Calu3 (cell line): ENCODE measurements at regions not wholly inside any gene's neighbourhood (a gene's known extent, or its start where the extent isn't known, plus 50 kb on each side); places are given as distances from the start of the nearest gene placed in this dataset.

Source experiments
- BruUV-seq: library from RNA; stranded (reverse); fragments of 400-500 nt; replicated peaks from 2 replicates; lab custom pipeline; 2021; lab: Mats Ljungman, UMichigan
- CTCF ChIA-PET: fragments of 300-600 bp; sonication (Branson Sonifier 250); formaldehyde crosslinking; loops from one replicate; lab custom pipeline; 2022; ENCODE audit warnings: antibody characterized with exemption; lab: Charles Lee
- DNase-seq: peaks from one replicate; pipeline ENCODE4 v3.0.0; 2022
- H3K27ac Mint-ChIP-seq: one replicate; pipeline ENCODE4 v1.8.0; 2022; ENCODE audit warnings: mixed read lengths; ENCODE audit not compliant: unreplicated experiment
- H3K27me3 Mint-ChIP-seq: one replicate; pipeline ENCODE4 v1.8.0; 2022; ENCODE audit warnings: mixed read lengths; ENCODE audit not compliant: unreplicated experiment
- H3K36me3 Mint-ChIP-seq: one replicate; pipeline ENCODE4 v1.8.0; 2022; ENCODE audit warnings: mild to moderate bottlenecking, moderate library complexity, mixed read lengths; ENCODE audit not compliant: insufficient read depth, unreplicated experiment
- H3K4me1 Mint-ChIP-seq: one replicate; pipeline ENCODE4 v1.8.0; 2022; ENCODE audit warnings: mild to moderate bottlenecking, low read depth, mixed read lengths; ENCODE audit not compliant: unreplicated experiment
- H3K4me3 Mint-ChIP-seq: one replicate; pipeline ENCODE4 v1.8.0; 2022; ENCODE audit warnings: mild to moderate bottlenecking, low read depth, moderate library complexity, mixed read lengths; ENCODE audit not compliant: unreplicated experiment
- H3K9me3 Mint-ChIP-seq: one replicate; pipeline ENCODE4 v1.8.0; 2022; ENCODE audit warnings: low read depth, mixed read lengths; ENCODE audit not compliant: unreplicated experiment
- CTCF ChIP-seq: fragments of 200-600 bp; IDR thresholded peaks from one replicate; pipeline ENCODE4 v1.8.0; 2022; ENCODE audit warnings: antibody characterized with exemption; ENCODE audit not compliant: unreplicated experiment
- intact Hi-C: fragments of 100-400 bp; cut with micrococcal nuclease; formaldehyde crosslinking; loops from one replicate; pipeline ENCODE4 v1.10.0; 2022; ENCODE audit not compliant: unreplicated experiment

GRCh38 chr2:81181845-81182244 is 877.3 kb upstream of the LRRTM1 start:
- no peaks in the 10 kb centered on the region for H3K4me1 Mint-ChIP-seq
- H3K36me3 Mint-ChIP-seq: no peaks in the 10 kb centered on the region
- no peak overlapping the region for H3K27ac Mint-ChIP-seq

GRCh38 chr2:81171447-81171846 is 866.9 kb upstream of the LRRTM1 start:
- Mint-ChIP-seq H3K27ac (no peak overlapping the region), H3K36me3 (no peaks in the 10 kb centered on the region), H3K4me3 (no peak overlapping the region), H3K27me3 (no peaks in the 10 kb centered on the region), H3K4me1 (no peaks in the 10 kb centered on the region), H3K9me3 (peaks cover 5% of the 10 kb centered on the region)
- BruUV-seq: no TSS peak
- no peak for DNase-seq
- intact Hi-C loops: no loop called here
- no peak for TF ChIP-seq CTCF
- CTCF ChIA-PET: no interaction called here

More at GRCh38 chr2:81181845-81182244, 877.3 kb upstream of the LRRTM1 start:
- no TSS peak for BruUV-seq
- Mint-ChIP-seq H3K9me3 (peaks cover 3% of the 10 kb centered on the region), H3K27me3 (no peaks in the 10 kb centered on the region), H3K4me3 (no peak overlapping the region)
- no peak for TF ChIP-seq CTCF
- intact Hi-C loops: no loop called here
- CTCF ChIA-PET: no interaction called here
- no peak for DNase-seq

- DNase-seq: no peak
- Mint-ChIP-seq H3K27me3 (no peaks in the 10 kb centered on the region), H3K4me3 (no peak overlapping the region), H3K9me3 (peaks cover 6% of the 10 kb centered on the region), H3K4me1 (no peaks in the 10 kb centered on the region), H3K27ac (no peak overlapping the region), H3K36me3 (no peaks in the 10 kb centered on the region)
- CTCF ChIA-PET: no interaction called here
- intact Hi-C loops: no loop called here
- BruUV-seq: no TSS peak
- no peak for TF ChIP-seq CTCF
These were observed 859.0 kb upstream of the LRRTM1 start for GRCh38 chr2:81163583-81163982.

- no peak for DNase-seq
- CTCF ChIA-PET: no interaction called here
- H3K27me3 Mint-ChIP-seq: no peaks in the 10 kb centered on the region
- TF ChIP-seq CTCF: no peak
- BruUV-seq: no TSS peak
- H3K4me3 Mint-ChIP-seq: no peak overlapping the region
- peaks cover 6% of the 10 kb centered on the region for H3K9me3 Mint-ChIP-seq
- intact Hi-C loops: no loop called here
- no peaks in the 10 kb centered on the region for H3K4me1 Mint-ChIP-seq
- no peaks in the 10 kb centered on the region for H3K36me3 Mint-ChIP-seq
- no peak overlapping the region for H3K27ac Mint-ChIP-seq
These were observed 854.0 kb upstream of the LRRTM1 start for GRCh38 chr2:81158505-81158904.
